DMS 273 treated with DMSO at 0.1 percent for 48 hours (cell line): ENCODE measurements at regions not wholly inside any gene's neighbourhood (a gene's known extent, or its start where the extent isn't known, plus 50 kb on each side); places are given as distances from the start of the nearest gene placed in this dataset.
"Not testable (repeated sequence)": the region's sequence is repeated elsewhere in the genome, so short reads cannot be mapped to it uniquely, and the experiment has no call there.

ENCODE experiments used
- DNase-seq: peaks from one replicate; lab custom pipeline; 2025; lab: John Stamatoyannopoulos, UW

GRCh38 chr9:24071716-24072115 is 245.7 kb upstream of the ELAVL2 start:
- DNase-seq: no peak

GRCh38 chr9:24071091-24071490 is 245.1 kb upstream of the ELAVL2 start:
- DNase-seq: no peak

GRCh38 chr9:24067107-24067506 is 241.1 kb upstream of the ELAVL2 start:
- DNase-seq: not testable (repeated sequence)

- no peak for DNase-seq
Observed at GRCh38 chr9:24059651-24060050, 233.6 kb upstream of the ELAVL2 start.

- no peak for DNase-seq
Observed at GRCh38 chr9:24051587-24051986, 225.5 kb upstream of the ELAVL2 start.

- DNase-seq: not testable (repeated sequence)
Observed at GRCh38 chr9:24050239-24050638, 224.2 kb upstream of the ELAVL2 start.

GRCh38 chr9:24045150-24045549 is 219.1 kb upstream of the ELAVL2 start:
- DNase-seq: no peak

GRCh38 chr9:24044576-24044975 is 218.5 kb upstream of the ELAVL2 start:
- DNase-seq: no peak

- peak; percentile 31 for DNase-seq
Observed at GRCh38 chr9:24041160-24041690, 215.2 kb upstream of the ELAVL2 start.

- DNase-seq: peak; percentile 78
Observed at GRCh38 chr9:24036459-24036858, 210.4 kb upstream of the ELAVL2 start.

GRCh38 chr9:24035816-24036215 is 209.8 kb upstream of the ELAVL2 start:
- DNase-seq: peak; percentile 77

GRCh38 chr9:24011881-24012280 is 185.8 kb upstream of the ELAVL2 start:
- no peak for DNase-seq

GRCh38 chr9:24011009-24011717 is 185.1 kb upstream of the ELAVL2 start:
- DNase-seq: no peak

- DNase-seq: no peak
Observed at GRCh38 chr9:24009322-24009721, 183.3 kb upstream of the ELAVL2 start.

GRCh38 chr9:24007185-24007584 is 181.1 kb upstream of the ELAVL2 start:
- DNase-seq: no peak

- DNase-seq: not testable (repeated sequence)
Observed at GRCh38 chr9:23991874-23992273, 165.8 kb upstream of the ELAVL2 start.

GRCh38 chr9:23979491-23979890 is 153.5 kb upstream of the ELAVL2 start:
- DNase-seq: no peak

GRCh38 chr9:23962101-23962500 is 136.1 kb upstream of the ELAVL2 start:
- no peak for DNase-seq

GRCh38 chr9:23945897-23946296 is 119.9 kb upstream of the ELAVL2 start:
- no peak for DNase-seq

GRCh38 chr9:23941051-23941450 is 115.0 kb upstream of the ELAVL2 start:
- no peak for DNase-seq

GRCh38 chr9:23938908-23939307 is 112.9 kb upstream of the ELAVL2 start:
- peak; percentile 79 for DNase-seq

GRCh38 chr9:23934291-23934906 is 108.4 kb upstream of the ELAVL2 start:
- no peak for DNase-seq

GRCh38 chr9:23933348-23933747 is 107.3 kb upstream of the ELAVL2 start:
- no peak for DNase-seq

GRCh38 chr9:23926368-23926767 is 100.3 kb upstream of the ELAVL2 start:
- DNase-seq: no peak
